GM12892 (cell line): ENCODE measurements at regions not wholly inside any gene's neighbourhood (a gene's known extent, or its start where the extent isn't known, plus 50 kb on each side); places are given as distances from the start of the nearest gene placed in this dataset.

ENCODE experiments used
- POLR2A ChIP-seq: IDR thresholded peaks from 2 replicates; pipeline ENCODE4 v1.6.1; 2011; ENCODE audit warnings: low read depth, low read length, control low read depth
- POLR2AphosphoS5 ChIP-seq: IDR thresholded peaks from 2 replicates; pipeline ENCODE4 v1.6.1; 2011; ENCODE audit warnings: low read depth, low read length, control low read depth
- TAF1 ChIP-seq: IDR thresholded peaks from 2 replicates; pipeline ENCODE4 v1.6.1; 2011; ENCODE audit warnings: low read depth, mild to moderate bottlenecking, control low read depth, low read length, borderline replicate concordance

DNA sequence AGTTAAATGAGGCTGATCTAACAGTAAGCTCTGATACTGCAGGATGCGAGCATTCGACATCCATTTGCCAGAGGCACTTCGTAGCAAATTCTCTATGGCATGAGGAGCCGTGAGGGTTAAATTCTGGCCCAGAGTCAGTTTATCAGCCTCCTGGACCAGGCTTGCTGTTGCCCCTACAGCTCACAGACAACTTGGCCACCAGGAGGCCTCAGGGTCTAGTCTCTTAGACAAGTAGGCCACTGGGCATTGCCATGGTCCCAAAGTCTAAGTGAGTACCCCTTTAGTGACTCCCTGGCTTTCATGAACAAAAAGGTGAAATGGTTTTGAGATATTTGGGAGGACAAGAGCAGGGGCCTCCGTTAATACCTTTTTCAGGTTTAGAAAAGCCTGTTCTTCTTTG lies 178.0 kb upstream of the MBL2 start:
- TF ChIP-seq POLR2AphosphoS5: no peak
- no peak for TF ChIP-seq POLR2A
- no peak for TF ChIP-seq TAF1
